ENCODE measurements at regions not wholly inside any gene's neighbourhood (a gene's known extent, or its start where the extent isn't known, plus 50 kb on each side); places are given as distances from the start of the nearest gene placed in this dataset.

GRCh38 chr5:24053737-24054136 is 546.3 kb downstream of the PRDM9 start:
- WGBS (ENCODE audit: low lambda C conversion rate): 2% methylated on average over 2 of the region's 2 CpGs
- Histone ChIP-seq H4K20me1 (ENCODE audit: insufficient read depth, low read length) (no peaks in the 10 kb centered on the region), H3K4me2 (ENCODE audit: low read depth, low read length) (no peak overlapping the region), H2AFZ (ENCODE audit: low read length) (no peak overlapping the region), H3K4me1 (ENCODE audit: insufficient read depth, low read length) (no peaks in the 10 kb centered on the region), H3K36me3 (replicated peaks in 1 of 2; ENCODE audit: control insufficient read depth in 1 of 2, insufficient read depth in 2 of 2, low read length in 2 of 2) (no peaks in the 10 kb centered on the region), H3K27ac (ENCODE audit: extremely low read length, insufficient read depth, low read length) (no peak overlapping the region), H3K9ac (ENCODE audit: insufficient read depth, low read depth, low read length) (no peak overlapping the region), H3K9me3 (ENCODE audit: low read length) (peaks cover 72% of the 10 kb centered on the region), H3K4me3 (replicated peaks in 1 of 3; ENCODE audit: insufficient read depth in 1 of 3, low read depth in 2 of 3, low read length in 3 of 3) (no peak overlapping the region), H3K79me2 (ENCODE audit: insufficient read depth, low read length) (no peaks in the 10 kb centered on the region), H3K27me3 (ENCODE audit: control insufficient read depth in 1 of 2, insufficient read depth in 2 of 2, low read length in 2 of 2) (no peaks in the 10 kb centered on the region)
- in situ Hi-C loops (cut with HindIII; ENCODE audit: extremely low pct_ligation_motif_present, low pct_unique_long_range_greater_than_20kb): no loop called here
- ChIA-PET CTCF (ENCODE audit: low intra/inter-chr PET ratio, low total read pairs) (no interaction called here), POLR2A (no interaction called here)
- intact Hi-C loops (cut with micrococcal nuclease; ENCODE audit: unreplicated experiment): no loop called here
- TF ChIP-seq SMAD9 (CRISPR knock-in tag; IDR thresholded peaks at IDR 0.05): no peak
- TF ChIP-seq MAFF (IDR thresholded peaks at IDR 0.05; ENCODE audit: low read depth, low read length): peak; percentile 87
- no peak for TF ChIP-seq NCOR1 (IDR thresholded peaks at IDR 0.05; ENCODE audit: borderline replicate concordance, low read length)
- no peak for TF ChIP-seq MLLT10 (CRISPR knock-in tag; IDR thresholded peaks at IDR 0.05)
- no peak for TF ChIP-seq SPEN (CRISPR knock-in tag; IDR thresholded peaks at IDR 0.05; ENCODE audit: low read depth)
- no peak for TF ChIP-seq HMGA1 (CRISPR knock-in tag; conservative IDR thresholded peaks at IDR 0.05)
- peak; percentile 71 to 92 for TF ChIP-seq MAFK (conservative IDR thresholded peaks at IDR 0.05 in 1 of 2, IDR thresholded peaks at IDR 0.05 in 1 of 2; ENCODE audit: low read length in 2 of 2)
- DNase-seq (ENCODE audit: low spot score): no peak
- BruUV-seq (replicated peaks): no TSS peak
- no peak for FAIRE-seq
- no peak for ATAC-seq

- no peaks in the 10 kb centered on the region for H3K79me2 ChIP-seq (ENCODE audit: insufficient read depth, low read length)
- no peaks in the 10 kb centered on the region for H3K4me1 ChIP-seq (ENCODE audit: insufficient read depth, low read length)
- no peak overlapping the region for H3K9ac ChIP-seq (ENCODE audit: insufficient read depth, low read depth, low read length)
- CTCF ChIA-PET (ENCODE audit: low intra/inter-chr PET ratio, low total read pairs): no interaction called here
- no peak overlapping the region for H2AFZ ChIP-seq (ENCODE audit: low read length)
- no peak overlapping the region for H3K4me3 ChIP-seq (replicated peaks in 1 of 3; ENCODE audit: insufficient read depth in 1 of 3, low read depth in 2 of 3, low read length in 3 of 3)
- ATAC-seq: no peak
- intact Hi-C loops (cut with micrococcal nuclease; ENCODE audit: unreplicated experiment) (no loop called here), in situ Hi-C loops (cut with HindIII; ENCODE audit: extremely low pct_ligation_motif_present, low pct_unique_long_range_greater_than_20kb) (no loop called here)
- peaks cover 48% of the 10 kb centered on the region for H3K9me3 ChIP-seq (ENCODE audit: low read length)
- FAIRE-seq: no peak
- POLR2A ChIA-PET: no interaction called here
- BruUV-seq (replicated peaks): no TSS peak
- H3K27me3 ChIP-seq (ENCODE audit: control insufficient read depth in 1 of 2, insufficient read depth in 2 of 2, low read length in 2 of 2): no peaks in the 10 kb centered on the region
- H4K20me1 ChIP-seq (ENCODE audit: insufficient read depth, low read length): no peaks in the 10 kb centered on the region
- H3K27ac ChIP-seq (ENCODE audit: extremely low read length, insufficient read depth, low read length): no peak overlapping the region
- DNase-seq (ENCODE audit: low spot score): no peak
- no peak for TF ChIP-seq CAMTA2 (CRISPR knock-in tag; IDR thresholded peaks at IDR 0.05; ENCODE audit: borderline replicate concordance)
- no peak for TF ChIP-seq ZNF580 (CRISPR knock-in tag; IDR thresholded peaks at IDR 0.05; ENCODE audit: borderline replicate concordance, low read depth)
- TF ChIP-seq, protein P1, sequence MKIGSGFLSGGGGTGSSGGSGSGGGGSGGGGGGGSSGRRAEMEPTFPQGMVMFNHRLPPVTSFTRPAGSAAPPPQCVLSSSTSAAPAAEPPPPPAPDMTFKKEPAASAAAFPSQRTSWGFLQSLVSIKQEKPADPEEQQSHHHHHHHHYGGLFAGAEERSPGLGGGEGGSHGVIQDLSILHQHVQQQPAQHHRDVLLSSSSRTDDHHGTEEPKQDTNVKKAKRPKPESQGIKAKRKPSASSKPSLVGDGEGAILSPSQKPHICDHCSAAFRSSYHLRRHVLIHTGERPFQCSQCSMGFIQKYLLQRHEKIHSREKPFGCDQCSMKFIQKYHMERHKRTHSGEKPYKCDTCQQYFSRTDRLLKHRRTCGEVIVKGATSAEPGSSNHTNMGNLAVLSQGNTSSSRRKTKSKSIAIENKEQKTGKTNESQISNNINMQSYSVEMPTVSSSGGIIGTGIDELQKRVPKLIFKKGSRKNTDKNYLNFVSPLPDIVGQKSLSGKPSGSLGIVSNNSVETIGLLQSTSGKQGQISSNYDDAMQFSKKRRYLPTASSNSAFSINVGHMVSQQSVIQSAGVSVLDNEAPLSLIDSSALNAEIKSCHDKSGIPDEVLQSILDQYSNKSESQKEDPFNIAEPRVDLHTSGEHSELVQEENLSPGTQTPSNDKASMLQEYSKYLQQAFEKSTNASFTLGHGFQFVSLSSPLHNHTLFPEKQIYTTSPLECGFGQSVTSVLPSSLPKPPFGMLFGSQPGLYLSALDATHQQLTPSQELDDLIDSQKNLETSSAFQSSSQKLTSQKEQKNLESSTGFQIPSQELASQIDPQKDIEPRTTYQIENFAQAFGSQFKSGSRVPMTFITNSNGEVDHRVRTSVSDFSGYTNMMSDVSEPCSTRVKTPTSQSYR (CRISPR knock-in tag; IDR thresholded peaks at IDR 0.05; ENCODE audit: borderline replicate concordance): no peak
- H3K36me3 ChIP-seq (replicated peaks in 1 of 2; ENCODE audit: control insufficient read depth in 1 of 2, insufficient read depth in 2 of 2, low read length in 2 of 2): no peaks in the 10 kb centered on the region
- H3K4me2 ChIP-seq (ENCODE audit: low read depth, low read length): no peak overlapping the region
- 0% methylated on average over 2 of the region's 2 CpGs for WGBS (ENCODE audit: low lambda C conversion rate)
These were observed 551.6 kb downstream of the PRDM9 start for GRCh38 chr5:24059006-24059405.

Data from HepG2 (cell line).